ENCODE measurements at regions not wholly inside any gene's neighbourhood (a gene's known extent, or its start where the extent isn't known, plus 50 kb on each side); places are given as distances from the start of the nearest gene placed in this dataset.
"Not testable (repeated sequence)": the region's sequence is repeated elsewhere in the genome, so short reads cannot be mapped to it uniquely, and the experiment has no call there.

DNA sequence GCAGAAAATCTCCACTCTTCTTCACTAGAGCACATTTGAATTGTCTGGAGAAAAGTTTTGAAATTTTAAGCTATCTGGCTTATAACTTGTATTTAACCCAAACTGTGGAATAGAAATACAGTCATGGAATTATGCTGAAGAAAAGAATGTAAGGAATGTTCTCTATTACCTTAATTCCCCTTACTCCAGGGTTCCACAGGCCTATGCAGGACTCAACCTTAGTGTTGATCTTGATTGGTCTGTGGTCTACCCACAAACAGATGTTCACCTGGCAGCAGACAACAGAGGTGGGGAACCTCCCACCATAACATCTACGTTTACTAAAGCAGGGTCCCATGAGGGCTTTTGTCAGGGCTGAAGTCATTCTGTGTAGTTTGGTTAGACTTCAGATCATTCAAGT is 189.3 kb upstream of the GPRIN3 start:
- H3K9me3 ChIP-seq, result no peaks in the 10 kb centered on the region
- H3K4me3 ChIP-seq, result no peak overlapping the region
- no peak for DNase-seq
- no peaks in the 10 kb centered on the region for H3K27me3 ChIP-seq (replicated peaks in 1 of 7)
- H3K36me3 ChIP-seq, result no peaks in the 10 kb centered on the region
- no peaks in the 10 kb centered on the region for H3K4me1 ChIP-seq
- H3K27ac ChIP-seq, result no peak overlapping the region
- intact Hi-C loops (cut with DNase I; ENCODE audit: low total_unique reads), result no loop called here
- 40 to 72% (median 48%) methylated on average over 1 of the region's 1 CpG for WGBS, 5 donors
- TF ChIP-seq POLR2AphosphoS5 (IDR thresholded peaks at IDR 0.05), result no peak
- TF ChIP-seq, protein P1, sequence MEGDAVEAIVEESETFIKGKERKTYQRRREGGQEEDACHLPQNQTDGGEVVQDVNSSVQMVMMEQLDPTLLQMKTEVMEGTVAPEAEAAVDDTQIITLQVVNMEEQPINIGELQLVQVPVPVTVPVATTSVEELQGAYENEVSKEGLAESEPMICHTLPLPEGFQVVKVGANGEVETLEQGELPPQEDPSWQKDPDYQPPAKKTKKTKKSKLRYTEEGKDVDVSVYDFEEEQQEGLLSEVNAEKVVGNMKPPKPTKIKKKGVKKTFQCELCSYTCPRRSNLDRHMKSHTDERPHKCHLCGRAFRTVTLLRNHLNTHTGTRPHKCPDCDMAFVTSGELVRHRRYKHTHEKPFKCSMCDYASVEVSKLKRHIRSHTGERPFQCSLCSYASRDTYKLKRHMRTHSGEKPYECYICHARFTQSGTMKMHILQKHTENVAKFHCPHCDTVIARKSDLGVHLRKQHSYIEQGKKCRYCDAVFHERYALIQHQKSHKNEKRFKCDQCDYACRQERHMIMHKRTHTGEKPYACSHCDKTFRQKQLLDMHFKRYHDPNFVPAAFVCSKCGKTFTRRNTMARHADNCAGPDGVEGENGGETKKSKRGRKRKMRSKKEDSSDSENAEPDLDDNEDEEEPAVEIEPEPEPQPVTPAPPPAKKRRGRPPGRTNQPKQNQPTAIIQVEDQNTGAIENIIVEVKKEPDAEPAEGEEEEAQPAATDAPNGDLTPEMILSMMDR (IDR thresholded peaks at IDR 0.05 in 8 of 11, conservative IDR thresholded peaks at IDR 0.05 in 3 of 11), result no peak
- no peak for TF ChIP-seq POLR2A (IDR thresholded peaks at IDR 0.05)

GRCh38 chr4:89493367-89493766 is 185.8 kb upstream of the GPRIN3 start:
- DNase-seq, result no peak
- WGBS, 5 donors, result 91 to 96% (median 93%) methylated on average over 3 of the region's 3 CpGs
- peaks cover 0 to 5% (median 0%) of the 10 kb centered on the region in 8 donors for H3K9me3 ChIP-seq
- H3K27ac ChIP-seq, result no peak overlapping the region
- TF ChIP-seq, protein P1 (IDR thresholded peaks at IDR 0.05 in 8 of 11, conservative IDR thresholded peaks at IDR 0.05 in 3 of 11), result no peak
- TF ChIP-seq POLR2A (IDR thresholded peaks at IDR 0.05) (no peak), POLR2AphosphoS5 (IDR thresholded peaks at IDR 0.05) (no peak)
- intact Hi-C loops (cut with DNase I; ENCODE audit: low total_unique reads), result no loop called here
- H3K36me3 ChIP-seq, result no peaks in the 10 kb centered on the region
- no peaks in the 10 kb centered on the region for H3K27me3 ChIP-seq (replicated peaks in 1 of 7)
- H3K4me1 ChIP-seq, result peaks cover 0 to 9% (median 0%) of the 10 kb centered on the region in 6 donors
- H3K4me3 ChIP-seq, result no peak overlapping the region

DNA sequence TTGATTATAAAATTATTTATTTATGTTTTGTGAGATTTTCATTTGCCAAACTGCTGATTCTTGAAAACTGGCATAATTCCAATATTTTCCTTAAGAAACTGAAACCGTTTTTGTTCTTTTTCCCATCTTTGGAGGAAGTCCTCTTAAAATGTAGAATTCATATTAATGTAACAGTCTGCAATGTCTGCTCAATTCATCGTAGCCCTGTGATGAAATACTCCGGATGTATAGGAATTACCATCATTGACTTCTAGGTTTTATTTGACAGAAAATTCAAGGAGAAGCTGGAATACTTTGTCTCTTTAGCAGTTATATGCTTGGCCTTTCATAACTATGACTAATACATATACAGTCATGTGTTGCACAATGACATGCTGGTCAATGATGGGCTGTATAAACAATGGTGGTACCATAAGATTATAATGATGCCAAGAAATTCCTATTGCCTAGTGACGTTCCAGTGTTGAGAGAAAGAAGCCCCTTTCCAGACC is 185.0 kb upstream of the GPRIN3 start:
- intact Hi-C loops (cut with DNase I; ENCODE audit: low total_unique reads), result no loop called here
- peaks cover 0 to 5% (median 0%) of the 10 kb centered on the region in 8 donors for H3K9me3 ChIP-seq
- H3K4me3 ChIP-seq, result no peak overlapping the region
- no peaks in the 10 kb centered on the region for H3K27me3 ChIP-seq (replicated peaks in 1 of 7)
- H3K4me1 ChIP-seq, result peaks cover 0 to 16% (median 0%) of the 10 kb centered on the region in 6 donors
- no peak for DNase-seq
- 54 to 78% (median 66%) methylated on average over 4 of the region's 4 CpGs for WGBS, 5 donors
- no peak overlapping the region for H3K27ac ChIP-seq
- H3K36me3 ChIP-seq, result no peaks in the 10 kb centered on the region
- TF ChIP-seq POLR2A (IDR thresholded peaks at IDR 0.05) (no peak), POLR2AphosphoS5 (IDR thresholded peaks at IDR 0.05) (no peak)
- TF ChIP-seq, protein P1 (IDR thresholded peaks at IDR 0.05 in 8 of 11, conservative IDR thresholded peaks at IDR 0.05 in 3 of 11), result no peak

DNA sequence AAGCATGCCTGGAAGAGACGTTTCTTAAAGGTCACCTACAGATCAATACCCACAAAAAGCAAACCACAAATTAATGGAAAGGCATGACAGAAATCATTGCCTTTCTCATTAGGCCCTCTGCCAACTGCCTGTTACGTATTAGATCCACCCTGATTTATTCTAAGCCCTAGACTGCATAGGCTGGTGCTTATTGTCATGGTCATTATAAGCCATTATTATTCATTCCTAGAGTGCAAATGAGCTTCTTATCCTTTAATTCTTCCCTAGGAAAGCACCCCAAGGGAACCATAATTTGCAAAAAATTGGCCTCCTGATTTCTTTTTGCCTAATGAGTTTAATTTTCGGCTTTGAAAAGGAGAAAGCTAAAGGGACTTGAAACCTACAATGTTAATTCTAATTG is 184.2 kb upstream of the GPRIN3 start:
- no peaks in the 10 kb centered on the region for H3K36me3 ChIP-seq
- intact Hi-C loops (cut with DNase I; ENCODE audit: low total_unique reads), result no loop called here
- H3K4me3 ChIP-seq, result no peak overlapping the region
- H3K9me3 ChIP-seq, result peaks cover 0 to 5% (median 0%) of the 10 kb centered on the region in 8 donors
- 65 to 83% (median 71%) methylated on average over 3 of the region's 3 CpGs for WGBS, 5 donors
- DNase-seq, result no peak
- H3K27me3 ChIP-seq (replicated peaks in 1 of 7), result no peaks in the 10 kb centered on the region
- peaks cover 0 to 25% (median 0%) of the 10 kb centered on the region in 6 donors for H3K4me1 ChIP-seq
- H3K27ac ChIP-seq, result no peak overlapping the region
- no peak for TF ChIP-seq POLR2A (IDR thresholded peaks at IDR 0.05)
- TF ChIP-seq, protein P1 (IDR thresholded peaks at IDR 0.05 in 8 of 11, conservative IDR thresholded peaks at IDR 0.05 in 3 of 11), result no peak
- TF ChIP-seq POLR2AphosphoS5 (IDR thresholded peaks at IDR 0.05), result no peak

GRCh38 chr4:89489921-89490431 is 182.4 kb upstream of the GPRIN3 start:
- H3K27ac ChIP-seq; DNase-seq; H3K9me3 ChIP-seq; H3K27me3 ChIP-seq (replicated peaks in 1 of 7); intact Hi-C loops (cut with DNase I; ENCODE audit: low total_unique reads); H3K36me3 ChIP-seq; H3K4me3 ChIP-seq: not testable (repeated sequence)
- H3K4me1 ChIP-seq, result peaks cover 0 to 27% (median 0%) of the 10 kb centered on the region in 6 donors
- WGBS, 5 donors, result 93 to 96% (median 96%) methylated on average over 3 to 35 of the region's 35 CpGs
